HG03558 (cell line): ENCODE measurements at regions not wholly inside any gene's neighbourhood (a gene's known extent, or its start where the extent isn't known, plus 50 kb on each side); places are given as distances from the start of the nearest gene placed in this dataset.
"Not testable (repeated sequence)": the region's sequence is repeated elsewhere in the genome, so short reads cannot be mapped to it uniquely, and the experiment has no call there.

Experiments
- ATAC-seq: cut with Tn5 transposase; IDR thresholded peaks from one replicate; pipeline ENCODE4 v1.9.1; 2021; ENCODE audit warnings: moderate number of reproducible peaks; ENCODE audit not compliant: unreplicated experiment; ENCODE audit errors: extremely low read depth

DNA sequence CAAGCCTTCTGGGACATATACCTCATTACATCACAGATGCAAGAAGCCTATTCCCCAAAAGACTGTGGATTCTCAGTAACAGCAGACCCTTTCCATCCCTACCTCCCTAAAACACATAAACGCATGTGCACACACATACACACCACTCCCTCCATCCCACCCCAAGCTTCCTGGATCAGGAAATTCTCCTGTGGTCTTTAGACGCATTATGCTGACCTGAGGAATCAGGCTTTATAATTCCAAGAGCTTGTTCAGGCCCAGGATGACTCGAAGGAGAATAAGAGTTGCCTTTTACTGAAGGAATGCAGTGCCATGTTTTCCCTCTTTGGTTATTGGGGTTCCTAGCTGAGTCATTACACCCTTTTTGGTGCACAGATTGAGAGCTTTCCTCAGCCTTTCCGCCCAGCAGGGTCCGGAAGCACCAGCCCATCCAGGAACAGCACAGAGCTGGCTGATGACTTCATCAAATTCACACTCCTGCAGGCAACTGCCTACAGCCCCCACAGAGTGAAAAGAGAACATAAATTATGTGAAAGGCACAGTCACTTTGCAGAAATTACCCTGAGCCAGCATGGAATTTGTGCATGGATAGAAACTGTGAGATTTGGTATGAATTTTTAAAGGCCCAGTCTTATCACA is 385.0 kb upstream of the TRPC7 start:
- ATAC-seq = no peak

DNA sequence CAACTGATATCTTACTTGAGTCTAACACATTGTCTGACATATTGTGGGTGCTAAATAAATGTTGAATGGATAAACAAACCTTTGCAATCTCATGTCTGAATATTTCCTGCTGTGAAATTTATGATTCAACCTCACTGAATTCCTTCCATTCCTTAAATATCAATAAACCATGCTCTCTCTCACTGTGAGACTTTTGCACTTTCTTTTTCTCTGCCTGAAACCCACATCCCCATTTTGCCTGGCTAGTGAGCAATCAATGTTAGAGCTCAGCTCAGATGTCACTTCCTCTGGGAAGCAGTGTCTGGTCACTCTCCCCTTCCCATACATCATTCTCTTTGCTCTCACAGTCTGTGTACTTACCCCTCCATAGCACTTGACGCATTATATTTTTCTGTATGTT is 383.7 kb upstream of the TRPC7 start:
- no peak for ATAC-seq

DNA sequence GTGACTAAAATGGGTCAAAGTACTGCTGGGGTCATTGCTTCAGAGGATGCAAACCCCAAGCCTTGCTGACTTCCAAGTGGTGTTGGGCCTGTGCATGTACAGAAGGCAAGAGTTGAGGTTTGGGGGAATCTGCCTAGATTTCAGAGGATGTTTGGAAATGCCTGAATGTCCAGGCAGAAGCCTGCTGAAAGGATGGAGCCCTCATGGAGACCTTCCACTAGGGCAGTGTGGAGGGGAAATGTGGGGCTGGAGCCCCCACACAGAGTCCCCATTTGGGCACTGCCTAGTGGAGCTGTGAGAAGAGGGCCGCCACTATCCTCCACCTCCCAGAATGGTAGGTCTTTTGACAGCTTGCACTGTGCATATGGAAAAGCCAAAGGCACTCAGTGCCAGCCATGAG is 377.7 kb upstream of the TRPC7 start:
- ATAC-seq = no peak

DNA sequence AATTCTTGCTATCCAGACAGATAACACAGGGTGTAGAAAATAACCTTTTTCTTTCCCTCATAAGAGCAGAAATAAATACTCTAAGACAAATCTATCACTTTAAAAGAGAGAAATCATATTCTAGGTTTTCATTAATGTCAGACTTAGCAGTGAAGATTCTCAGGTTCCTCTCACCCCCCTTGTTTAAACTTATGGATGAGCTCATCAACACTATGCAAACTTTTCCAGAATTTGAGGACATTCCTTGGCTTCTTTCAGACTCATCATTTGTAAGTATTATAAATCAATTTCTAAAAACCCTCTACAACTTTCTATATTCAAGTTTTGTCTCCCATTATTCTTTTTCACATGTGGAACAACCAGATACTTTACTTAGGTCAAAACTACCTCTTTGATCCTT is 374.9 kb upstream of the TRPC7 start:
- ATAC-seq = no peak

DNA sequence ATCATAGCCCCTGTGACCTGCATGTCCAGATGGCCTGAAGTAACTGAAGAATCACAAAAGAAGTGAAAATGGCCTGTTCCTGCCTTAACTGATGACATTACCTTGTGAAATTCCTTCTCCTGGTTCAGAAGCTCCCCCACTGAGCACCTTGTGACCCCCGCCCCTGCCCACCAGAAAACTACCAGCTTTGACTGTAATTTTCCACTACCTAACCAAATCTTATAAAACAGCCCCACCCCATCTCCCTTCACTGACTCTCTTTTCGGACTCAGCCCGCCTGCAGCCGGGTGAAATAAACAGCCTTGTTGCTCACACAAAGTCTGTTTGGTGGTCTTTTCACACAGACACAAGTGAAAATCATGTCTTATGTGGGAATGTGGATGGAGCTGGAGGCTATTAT is 373.9 kb upstream of the TRPC7 start:
- ATAC-seq = not testable (repeated sequence)

DNA sequence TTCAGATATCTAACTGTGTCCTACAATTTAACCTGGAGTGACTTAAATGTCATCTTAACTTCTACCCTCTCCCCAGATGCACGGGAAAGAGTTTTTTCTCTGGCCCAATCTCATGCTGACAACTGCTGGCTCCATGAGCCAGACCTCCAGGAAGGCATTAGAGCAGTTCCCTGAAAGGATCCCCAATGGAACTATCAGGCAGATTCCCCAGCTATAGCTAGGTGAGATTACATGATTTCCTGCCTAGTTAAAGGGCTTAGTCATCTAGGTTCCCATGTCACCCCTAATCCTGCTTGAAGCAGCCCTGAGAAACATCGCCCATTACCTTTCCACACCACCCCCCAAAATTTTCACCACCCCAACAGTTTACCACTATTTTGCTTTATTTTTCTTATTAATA is 373.5 kb upstream of the TRPC7 start:
- ATAC-seq = no peak

DNA sequence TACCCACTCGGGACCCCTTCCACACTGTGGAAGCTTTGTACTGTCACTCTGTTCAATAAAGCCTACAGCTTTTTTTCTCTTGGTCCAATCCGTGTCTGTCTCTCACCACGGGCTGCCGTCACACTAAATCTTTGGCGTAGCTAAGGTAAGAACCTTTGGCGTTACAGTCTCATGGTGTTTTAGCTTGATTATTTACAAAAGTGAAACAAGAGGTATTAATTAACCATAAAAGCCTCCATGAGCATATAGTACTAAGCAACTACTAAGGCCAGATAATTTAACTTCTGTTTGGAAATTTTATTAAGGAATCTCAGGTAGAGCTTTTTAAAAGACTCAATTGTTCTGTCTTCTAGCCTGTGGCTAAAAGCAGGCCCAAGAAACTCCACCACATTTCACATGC is 370.7 kb upstream of the TRPC7 start:
- no peak for ATAC-seq

DNA sequence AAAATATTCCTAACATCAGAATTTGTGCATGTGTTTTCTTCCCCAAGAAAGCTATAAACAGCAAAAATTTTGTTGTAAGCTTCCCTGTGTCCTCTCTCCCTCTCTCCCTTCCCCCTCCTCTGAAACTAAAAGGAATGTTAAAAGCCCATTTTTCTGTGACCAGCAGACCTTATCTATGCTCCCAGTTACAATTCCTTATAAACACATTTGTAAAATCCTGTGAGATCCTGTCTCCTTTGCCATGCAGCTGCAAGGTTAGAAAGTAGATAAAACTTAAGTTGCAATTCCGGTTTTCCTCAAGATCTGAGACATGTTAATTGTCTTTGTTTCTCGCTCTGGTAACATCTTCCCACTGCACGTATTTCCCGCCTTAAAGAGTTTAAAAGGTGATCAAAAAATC is 370.3 kb upstream of the TRPC7 start:
- ATAC-seq = not testable (repeated sequence)

DNA sequence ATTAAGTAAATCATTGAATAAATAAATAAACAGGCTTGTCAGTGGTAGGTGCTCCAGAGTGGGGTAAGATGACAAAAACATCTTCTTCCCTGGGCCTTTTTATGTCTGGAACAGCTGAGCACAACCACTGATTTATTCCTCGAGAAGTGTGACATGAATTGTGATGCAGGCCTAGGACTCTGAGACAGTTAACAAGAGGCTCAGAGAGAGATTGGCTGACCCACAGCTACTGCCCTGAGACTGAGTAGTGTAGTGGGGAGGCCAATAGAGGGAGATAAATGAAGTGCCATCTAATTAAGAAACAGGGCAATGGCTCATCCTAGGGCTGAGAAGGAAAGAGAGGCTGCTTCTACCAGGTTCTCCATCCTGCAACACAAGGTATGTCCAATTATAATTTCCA is 369.3 kb upstream of the TRPC7 start:
- ATAC-seq = no peak

DNA sequence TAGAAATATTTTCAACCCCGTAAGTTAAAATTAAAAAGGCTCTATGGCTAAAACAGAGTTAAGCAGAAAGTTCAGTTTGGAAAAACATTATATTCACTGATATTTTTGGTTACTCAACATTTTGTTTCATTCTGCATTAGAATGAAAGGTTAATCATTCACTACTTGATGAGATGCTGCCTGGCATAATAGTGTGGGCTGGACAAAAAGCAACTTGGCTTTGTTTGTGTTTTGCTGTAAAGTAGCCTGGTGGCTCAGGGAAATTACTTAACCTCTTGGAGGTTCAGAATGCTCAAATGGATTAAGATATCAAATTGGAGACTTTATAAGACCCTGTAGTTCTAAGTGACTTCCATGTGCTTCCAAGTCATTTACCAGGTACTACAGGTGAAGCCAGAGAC is 367.4 kb upstream of the TRPC7 start:
- no peak for ATAC-seq

DNA sequence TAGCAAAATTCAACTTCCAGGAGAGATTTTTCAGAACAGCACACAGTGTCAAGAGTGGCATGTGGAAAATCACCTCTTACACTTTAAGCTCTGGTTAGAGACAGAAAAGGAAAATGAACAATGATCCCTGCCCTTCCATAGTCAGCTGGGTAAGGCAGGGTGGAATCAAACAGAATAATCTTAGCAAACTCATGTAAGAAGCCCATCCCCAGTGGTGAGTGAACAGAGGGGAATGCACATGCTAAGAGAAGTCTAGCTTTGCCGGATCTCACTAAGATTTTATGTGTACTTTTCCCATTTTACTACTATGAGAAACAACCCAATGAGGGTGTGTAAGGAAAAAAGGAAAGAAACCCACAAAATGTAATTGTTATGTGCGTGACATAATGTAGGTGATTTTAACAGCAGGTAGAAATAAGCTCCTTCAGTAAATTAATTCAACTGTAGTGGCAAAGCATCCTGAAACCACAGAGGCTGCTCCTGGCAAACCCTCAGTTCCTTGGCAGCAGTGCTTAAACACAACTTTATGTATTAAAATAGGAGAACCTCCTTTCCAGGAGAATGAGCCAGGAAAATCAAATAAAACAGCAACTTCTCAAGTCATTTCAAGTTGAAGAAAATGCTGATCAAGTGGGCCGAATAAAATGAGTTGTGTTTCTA is 366.0 kb upstream of the TRPC7 start:
- no peak for ATAC-seq

DNA sequence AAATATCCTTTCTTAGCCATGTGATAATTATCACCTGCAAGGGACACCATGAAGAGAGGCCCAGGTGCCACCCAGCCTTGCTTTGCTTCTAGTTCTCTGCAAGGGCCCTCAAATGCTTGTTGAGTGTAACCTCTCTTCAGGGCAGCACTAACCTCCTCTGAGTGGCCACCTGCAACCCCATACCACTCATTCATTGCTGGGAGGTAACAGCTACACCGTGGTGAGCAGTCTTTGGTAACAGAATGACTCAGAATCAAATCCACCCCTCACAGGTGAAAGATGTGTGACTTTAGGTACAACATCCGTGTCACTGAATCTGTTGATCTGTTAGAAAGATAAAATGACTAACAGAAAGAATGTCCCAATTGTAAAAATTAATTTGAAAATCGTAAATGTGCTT is 365.1 kb upstream of the TRPC7 start:
- ATAC-seq = no peak

DNA sequence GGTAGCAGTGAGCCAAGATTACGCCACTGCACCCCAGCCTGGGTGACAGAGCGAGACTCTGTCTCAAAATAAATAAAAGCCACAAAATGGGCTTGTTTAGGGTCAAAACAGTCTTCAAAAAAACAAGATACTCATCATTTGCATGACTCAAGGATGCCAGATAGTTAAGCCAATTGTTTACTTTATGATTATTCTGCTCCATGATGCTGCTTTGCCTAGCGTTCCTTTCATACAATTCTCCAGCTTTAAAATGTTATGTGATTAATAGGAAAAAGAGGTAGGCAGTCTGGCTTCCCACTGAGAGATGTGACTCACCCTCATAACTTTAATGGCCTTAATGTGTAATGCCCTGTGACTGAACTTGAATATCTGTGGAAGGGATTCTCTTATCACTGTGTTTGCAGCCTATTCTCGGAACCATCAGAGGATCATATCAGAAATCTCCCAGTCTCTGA is 364.6 kb upstream of the TRPC7 start:
- ATAC-seq = no peak

DNA sequence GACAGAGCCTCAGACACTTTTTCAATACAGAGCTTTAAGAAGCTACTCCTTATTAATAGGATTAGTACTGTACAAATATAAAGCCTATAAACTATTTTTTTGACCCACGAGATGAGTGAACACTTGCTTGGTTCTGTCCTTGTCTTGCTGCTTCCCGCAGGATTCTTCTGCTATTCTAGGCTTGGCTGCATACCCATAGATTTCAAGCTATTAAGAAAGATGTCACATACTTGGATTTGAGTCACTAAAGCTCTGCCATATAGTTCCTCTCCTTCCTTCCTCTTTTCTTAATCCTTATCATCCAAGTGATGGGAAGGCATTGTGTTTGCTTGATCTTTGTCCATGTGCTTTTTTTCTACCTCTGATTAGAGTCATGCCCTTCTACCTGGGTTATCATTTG is 361.2 kb upstream of the TRPC7 start:
- no peak for ATAC-seq

DNA sequence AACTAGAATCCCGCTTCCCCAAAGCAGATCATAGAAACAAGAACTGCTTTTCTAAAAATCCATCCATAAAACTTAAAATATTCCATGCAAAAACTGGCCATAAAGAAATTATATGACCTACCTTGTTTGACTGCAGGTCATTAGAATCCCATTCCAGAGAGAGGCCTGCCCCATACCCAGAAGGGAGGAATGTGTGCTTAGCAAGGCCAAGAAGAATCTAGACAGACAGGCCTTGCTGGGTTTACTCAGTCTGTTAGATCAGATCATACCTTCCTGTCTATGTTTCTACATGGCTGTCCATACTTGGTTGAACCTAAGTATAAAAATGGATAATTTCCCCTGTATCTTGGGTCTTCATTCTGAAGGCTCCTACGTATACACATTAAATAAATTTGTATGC is 358.8 kb upstream of the TRPC7 start:
- ATAC-seq = no peak

DNA sequence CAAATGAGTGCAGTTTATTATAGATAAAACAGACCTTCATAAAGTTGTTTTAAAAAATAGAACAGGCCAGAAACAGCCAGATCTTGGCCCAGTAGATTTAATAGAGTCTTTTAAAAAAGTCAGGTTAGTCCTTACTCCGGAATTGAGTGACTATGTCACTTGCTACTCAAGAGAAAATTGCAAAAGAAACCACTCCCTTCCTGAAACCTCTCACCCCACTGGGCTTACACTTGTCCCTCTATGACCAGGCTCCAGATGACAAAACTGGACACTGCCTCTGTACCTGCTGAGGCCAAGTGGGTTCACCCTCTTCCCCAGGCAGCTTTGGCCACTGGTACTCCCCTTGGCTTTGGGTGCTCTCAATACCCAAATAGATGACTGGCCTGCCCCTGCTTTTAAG is 357.2 kb upstream of the TRPC7 start:
- ATAC-seq = no peak

DNA sequence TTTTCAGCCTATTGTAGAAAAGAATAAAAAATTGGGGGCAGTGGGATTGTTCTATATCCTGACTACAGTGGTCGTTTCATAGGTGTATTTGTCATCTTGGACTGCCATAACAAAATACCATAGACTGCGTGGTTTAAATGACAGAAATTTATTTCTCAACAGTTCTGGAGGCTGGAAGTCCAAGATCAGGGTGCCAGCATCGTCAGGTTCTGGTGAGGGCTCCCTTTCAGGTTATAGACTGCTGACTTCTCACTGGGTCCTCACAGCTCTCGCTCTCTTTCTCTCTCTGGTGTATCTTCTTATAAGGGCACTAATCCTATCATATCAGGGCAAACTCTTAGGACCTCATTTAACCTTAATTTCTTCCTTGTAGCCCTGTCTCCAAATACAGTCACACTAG is 356.7 kb upstream of the TRPC7 start:
- no peak for ATAC-seq

DNA sequence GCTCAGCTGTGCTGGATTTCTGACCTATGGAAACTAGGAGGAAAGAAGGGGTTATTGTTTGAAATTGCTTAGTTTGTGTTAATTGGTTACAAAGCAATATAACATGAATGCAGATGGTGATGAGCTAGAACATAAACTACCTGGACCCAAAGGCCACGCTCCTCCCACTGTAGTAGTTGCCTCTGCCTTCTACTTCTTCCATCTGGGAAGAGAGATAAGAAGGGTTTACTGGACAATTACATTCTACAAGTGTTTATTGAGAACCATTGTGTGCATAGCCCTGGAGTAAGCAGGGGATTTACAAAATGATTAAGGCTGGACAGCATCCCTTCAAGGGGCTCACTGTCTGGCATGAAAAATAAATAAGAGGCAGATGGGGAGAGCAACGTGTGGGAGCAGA is 355.3 kb upstream of the TRPC7 start:
- ATAC-seq = no peak

DNA sequence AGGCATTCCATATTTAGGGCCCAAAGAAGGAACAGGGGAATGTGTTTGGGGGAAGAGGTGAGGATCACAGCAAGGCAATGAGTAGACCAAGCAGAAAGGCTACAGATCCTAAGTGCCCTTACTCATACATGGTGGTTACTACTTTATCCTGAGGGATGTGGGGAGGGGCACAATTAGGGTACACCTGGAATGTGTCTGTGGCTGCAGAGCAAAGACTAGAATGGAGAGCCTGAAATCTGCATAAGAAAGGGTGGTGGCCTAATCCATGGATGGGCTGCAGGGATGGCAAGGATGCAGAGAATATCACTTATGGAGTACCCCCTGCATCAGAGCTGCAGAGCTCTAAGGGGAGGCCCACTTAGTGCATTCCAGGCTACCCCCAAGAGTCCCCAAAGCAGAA is 352.6 kb upstream of the TRPC7 start:
- no peak for ATAC-seq

DNA sequence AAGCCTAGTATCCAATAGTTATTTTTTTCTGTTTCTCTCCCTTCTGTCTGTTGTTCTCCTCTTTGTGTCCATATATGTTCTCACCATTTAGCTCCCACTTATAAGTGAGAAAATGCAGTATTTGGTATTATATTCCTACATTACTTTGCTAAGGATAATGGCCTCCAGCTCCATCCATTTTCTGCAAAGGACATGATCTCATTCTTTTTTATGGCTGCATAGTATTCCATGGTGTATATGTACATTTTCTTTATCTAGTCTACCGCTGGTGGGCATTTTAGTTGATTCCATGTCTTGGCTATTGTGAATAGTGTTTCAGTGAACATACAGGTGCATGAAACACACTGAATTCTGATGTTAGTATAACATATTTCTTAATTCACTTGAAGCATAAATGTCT is 348.9 kb upstream of the TRPC7 start:
- ATAC-seq = no peak

DNA sequence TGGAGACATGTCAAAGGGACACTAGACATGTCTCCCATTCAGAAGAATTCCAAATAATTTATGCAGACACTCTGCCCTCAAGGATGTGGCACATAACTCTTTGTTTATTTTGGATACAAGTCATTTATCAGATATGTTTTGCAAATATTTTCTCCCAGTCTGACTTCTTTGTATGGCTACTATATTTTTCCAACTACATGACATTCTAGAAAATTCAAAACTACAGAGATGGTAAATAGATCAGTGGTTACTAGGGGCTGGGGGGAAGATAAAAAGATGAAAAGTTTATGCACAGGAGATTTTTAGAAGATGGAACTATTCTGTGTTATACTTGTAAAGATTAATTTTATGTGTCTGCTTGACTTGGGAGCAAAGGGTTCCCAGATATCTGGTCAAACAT is 347.3 kb upstream of the TRPC7 start:
- no peak for ATAC-seq

DNA sequence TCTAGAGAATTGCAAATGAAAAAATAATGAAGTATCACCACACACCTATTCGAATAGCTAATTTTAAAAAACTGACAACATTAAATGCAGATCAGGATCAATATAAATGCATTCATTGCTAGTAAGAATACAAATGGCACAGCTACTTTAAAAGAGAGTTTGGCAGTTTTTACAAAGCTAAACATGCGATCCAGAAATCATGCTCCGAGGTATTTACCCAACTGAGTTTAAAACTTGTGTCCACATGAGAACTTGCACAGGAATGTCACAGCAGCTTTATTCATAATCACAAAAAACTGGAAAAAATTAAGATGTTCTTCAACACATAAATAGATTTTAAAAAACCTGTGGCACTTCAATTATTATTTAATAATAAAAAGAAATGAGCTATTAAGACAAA is 345.5 kb upstream of the TRPC7 start:
- no peak for ATAC-seq
